ENCODE measurements at regions not wholly inside any gene's neighbourhood (a gene's known extent, or its start where the extent isn't known, plus 50 kb on each side); places are given as distances from the start of the nearest gene placed in this dataset.

- DNase-seq (ENCODE audit: insufficient read length, low spot score) (no peak), FAIRE-seq (no peak)
These were observed 976.8 kb upstream of the CRIM1 start for GRCh38 chr2:35378791-35379190.

DNA sequence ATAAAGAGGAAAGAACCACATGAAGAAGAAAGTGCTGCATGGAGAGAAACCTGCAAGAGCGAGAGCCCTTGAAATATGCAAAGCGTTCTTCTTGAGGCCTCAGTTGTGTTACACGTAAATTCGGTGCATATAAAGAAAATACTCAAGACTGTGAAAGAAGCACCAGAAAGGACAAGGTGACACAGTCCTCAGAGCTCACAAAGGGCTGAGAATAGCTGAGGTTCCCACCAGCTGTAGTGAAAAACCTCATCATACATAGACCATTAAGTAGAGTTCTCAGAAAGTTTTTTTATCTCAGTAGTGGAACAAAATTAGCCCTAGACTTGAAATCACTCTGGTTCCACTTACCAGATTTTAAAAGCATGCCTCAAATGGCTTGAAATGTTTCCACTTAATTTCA is 980.7 kb upstream of the CRIM1 start:
- FAIRE-seq (no peak), DNase-seq (ENCODE audit: insufficient read length, low spot score) (no peak)

GRCh38 chr2:35365859-35366258 is 989.7 kb upstream of the CRIM1 start:
- DNase-seq (ENCODE audit: insufficient read length, low spot score) (no peak), FAIRE-seq (no peak)

GRCh38 chr2:35356332-35356731 is 999.2 kb upstream of the CRIM1 start:
- DNase-seq (ENCODE audit: insufficient read length, low spot score) = no peak
- no peak for FAIRE-seq

DNA sequence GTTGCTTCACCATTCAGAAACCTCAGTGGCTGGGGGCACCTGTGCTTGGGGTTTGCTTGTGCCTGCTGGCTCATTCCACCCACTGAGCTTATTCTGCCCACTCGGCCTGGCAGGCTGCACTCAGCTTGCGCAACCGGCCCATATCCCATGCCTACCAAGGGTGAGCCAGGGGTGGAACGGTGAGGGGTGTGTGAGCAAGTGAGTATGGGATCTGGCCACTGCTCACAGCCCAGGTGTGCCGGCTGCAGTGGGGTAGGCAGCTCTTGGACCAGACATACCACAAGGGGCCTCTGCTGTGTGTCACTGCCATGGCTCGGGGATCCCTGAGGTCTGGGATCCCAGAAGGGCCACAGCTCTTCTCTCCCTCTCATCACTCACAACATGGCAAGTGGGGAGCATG is 1000.5 kb upstream of the CRIM1 start:
- FAIRE-seq (no peak), DNase-seq (ENCODE audit: insufficient read length, low spot score) (no peak)

DNA sequence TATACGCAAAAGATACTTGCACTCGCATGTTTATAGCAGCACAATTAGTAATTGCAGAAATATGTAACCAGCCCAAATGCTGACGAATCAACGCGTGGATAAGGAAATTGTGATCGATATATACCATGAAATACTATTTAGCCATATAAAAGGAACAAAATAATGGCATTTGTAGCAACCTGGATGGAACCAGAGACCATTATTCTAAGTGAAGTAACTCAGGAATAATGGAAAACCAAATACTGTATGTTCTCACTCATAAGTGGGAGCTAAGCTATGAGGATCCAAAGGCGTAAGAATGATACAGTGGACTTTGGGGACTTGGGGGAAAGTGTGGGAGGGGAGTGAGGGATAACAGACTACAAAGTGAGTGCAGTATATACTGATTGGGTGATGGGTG is 1008.0 kb upstream of the CRIM1 start:
- no peak for DNase-seq (ENCODE audit: insufficient read length, low spot score)

GRCh38 chr2:35343135-35343534 is 1012.4 kb upstream of the CRIM1 start:
- DNase-seq (ENCODE audit: insufficient read length, low spot score) = no peak

More for the DNA sequence above, 1008.0 kb upstream of the CRIM1 start:
- FAIRE-seq = no peak

GRCh38 chr2:35339211-35339610 is 1016.4 kb upstream of the CRIM1 start:
- FAIRE-seq = no peak
- DNase-seq (ENCODE audit: insufficient read length, low spot score) = no peak

More at GRCh38 chr2:35343135-35343534, 1012.4 kb upstream of the CRIM1 start:
- FAIRE-seq = no peak

GRCh38 chr2:35337922-35338321 is 1017.7 kb upstream of the CRIM1 start:
- FAIRE-seq (no peak), DNase-seq (ENCODE audit: insufficient read length, low spot score) (no peak)

- DNase-seq (ENCODE audit: insufficient read length, low spot score) (no peak), FAIRE-seq (no peak)
These were observed 1041.5 kb upstream of the CRIM1 start for GRCh38 chr2:35314049-35314448.

DNA sequence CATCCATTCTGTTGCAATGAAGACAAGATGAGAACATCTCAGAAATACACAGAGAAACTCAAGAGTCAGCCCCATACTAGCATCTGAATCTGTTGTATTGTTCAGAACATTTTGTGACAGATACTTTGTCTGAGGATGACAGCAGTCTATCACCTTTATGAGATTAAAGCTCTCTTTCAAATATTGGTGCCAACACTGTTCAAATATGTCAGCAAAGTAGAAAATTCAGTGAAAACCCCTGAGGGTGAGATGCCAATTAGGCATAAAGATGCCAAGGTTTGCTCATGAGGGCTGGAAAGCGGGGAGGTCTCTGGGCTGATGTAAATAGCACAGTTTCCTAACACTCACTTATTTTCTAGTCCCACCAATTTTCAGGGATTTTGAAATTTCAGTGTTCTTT is 1054.2 kb upstream of the CRIM1 start:
- no peak for FAIRE-seq
- DNase-seq (ENCODE audit: insufficient read length, low spot score) = no peak

DNA sequence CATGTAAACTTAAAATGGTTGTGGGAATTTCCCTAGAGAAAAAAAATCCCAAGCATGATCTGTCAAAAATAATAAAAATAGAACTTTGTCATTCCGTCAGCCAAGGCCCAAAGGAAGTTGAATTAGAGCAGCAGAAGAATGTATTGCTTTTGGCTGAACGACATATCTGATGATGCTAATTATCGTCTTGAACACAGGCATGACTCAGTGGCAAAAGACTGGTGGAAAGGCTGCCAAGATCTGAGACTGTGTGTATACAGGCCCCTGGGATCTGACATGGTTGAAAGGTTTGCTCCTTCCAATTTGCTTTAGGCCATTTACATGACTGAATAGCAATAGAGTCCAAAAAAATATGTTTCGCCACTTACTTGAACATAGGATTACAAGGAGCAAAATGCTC is 1057.1 kb upstream of the CRIM1 start:
- no peak for DNase-seq (ENCODE audit: insufficient read length, low spot score)
- no peak for FAIRE-seq

- no peak for FAIRE-seq
- no peak for DNase-seq (ENCODE audit: insufficient read length, low spot score)
These were observed 1058.2 kb upstream of the CRIM1 start for GRCh38 chr2:35297403-35297802.

DNA sequence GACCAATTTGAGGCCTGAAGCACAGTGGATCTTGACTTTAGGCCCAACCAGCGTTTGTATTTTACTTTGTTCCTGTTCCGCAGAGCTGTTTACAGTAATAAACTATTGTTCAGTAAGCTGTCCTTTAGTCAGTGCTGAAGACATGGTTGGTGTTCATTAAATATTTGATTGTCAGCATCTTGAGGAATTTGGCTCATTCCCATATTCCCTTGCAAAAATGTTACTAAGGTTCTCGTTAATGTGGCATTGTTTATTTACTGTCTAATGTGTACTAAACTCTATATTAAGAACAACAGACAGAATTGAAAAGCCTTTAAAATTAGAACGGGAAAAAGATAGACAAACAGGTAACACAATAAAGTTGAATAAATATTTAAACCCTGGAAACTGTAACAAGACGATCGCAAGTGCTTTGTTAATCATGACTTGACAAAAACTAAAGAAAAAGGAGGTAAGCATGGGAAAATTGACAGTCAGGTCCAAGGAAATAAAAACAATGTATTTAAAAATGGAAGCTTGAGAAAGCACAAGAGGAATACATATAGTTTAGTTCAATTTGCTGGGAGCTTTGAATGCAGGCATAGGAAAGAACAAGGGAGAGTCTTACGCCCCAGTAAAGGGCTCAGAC is 1060.8 kb upstream of the CRIM1 start:
- FAIRE-seq (no peak), DNase-seq (ENCODE audit: insufficient read length, low spot score) (no peak)

DNA sequence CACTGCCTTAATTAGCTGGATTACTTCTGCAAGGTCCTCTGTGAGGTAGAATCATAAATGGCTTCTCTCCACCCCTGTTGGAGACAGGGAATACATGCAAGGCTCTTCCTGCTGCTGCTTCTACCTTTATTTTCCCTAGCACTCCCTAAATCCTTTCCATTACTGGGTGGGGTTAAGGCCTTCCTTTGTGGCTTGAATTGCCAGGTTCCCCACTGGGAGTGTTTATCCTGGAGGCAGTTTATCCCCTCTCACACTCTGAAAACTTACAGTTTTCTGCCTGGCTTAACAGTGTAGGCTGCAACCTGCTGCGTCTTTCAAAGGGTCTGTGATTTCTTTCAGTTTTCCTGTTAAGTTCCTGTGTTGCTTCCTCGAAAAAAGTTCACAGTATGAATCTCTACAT is 1062.3 kb upstream of the CRIM1 start:
- no peak for DNase-seq (ENCODE audit: insufficient read length, low spot score)
- no peak for FAIRE-seq

DNA sequence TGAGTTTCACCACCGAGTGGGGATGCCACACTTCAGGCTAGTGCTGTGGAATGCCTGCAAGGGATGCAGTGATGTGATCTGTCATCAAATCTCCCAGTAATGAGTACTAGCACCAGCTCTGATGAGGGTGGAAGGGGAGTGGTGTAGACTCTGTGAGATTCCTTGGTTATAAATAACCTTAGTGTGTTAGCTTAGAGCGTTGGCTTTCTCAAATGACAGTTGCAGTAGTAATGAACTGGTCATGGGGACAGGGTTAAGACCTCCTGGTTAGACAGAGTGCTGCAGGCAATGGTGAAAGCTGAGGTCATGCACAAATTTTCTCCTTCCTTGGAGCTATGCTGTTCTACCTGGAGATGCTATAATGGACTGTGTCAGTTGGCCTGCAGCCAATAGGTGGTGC is 1063.4 kb upstream of the CRIM1 start:
- FAIRE-seq = no peak
- no peak for DNase-seq (ENCODE audit: insufficient read length, low spot score)

GRCh38 chr2:35281702-35282101 is 1073.9 kb upstream of the CRIM1 start:
- DNase-seq (ENCODE audit: insufficient read length, low spot score) = no peak

GRCh38 chr2:35255826-35256225 is 1099.8 kb upstream of the CRIM1 start:
- DNase-seq (ENCODE audit: insufficient read length, low spot score) (no peak), FAIRE-seq (no peak)

More at GRCh38 chr2:35281702-35282101, 1073.9 kb upstream of the CRIM1 start:
- no peak for FAIRE-seq

- no peak for DNase-seq (ENCODE audit: insufficient read length, low spot score)
- no peak for FAIRE-seq
These were observed 1104.4 kb upstream of the CRIM1 start for GRCh38 chr2:35251156-35251555.

- DNase-seq (ENCODE audit: insufficient read length, low spot score) = no peak
These were observed 1108.9 kb upstream of the CRIM1 start for GRCh38 chr2:35246702-35247101.

GRCh38 chr2:35228584-35228983 is 1127.0 kb upstream of the CRIM1 start:
- DNase-seq (ENCODE audit: insufficient read length, low spot score) = no peak
- no peak for FAIRE-seq

More at GRCh38 chr2:35246702-35247101, 1108.9 kb upstream of the CRIM1 start:
- no peak for FAIRE-seq

DNA sequence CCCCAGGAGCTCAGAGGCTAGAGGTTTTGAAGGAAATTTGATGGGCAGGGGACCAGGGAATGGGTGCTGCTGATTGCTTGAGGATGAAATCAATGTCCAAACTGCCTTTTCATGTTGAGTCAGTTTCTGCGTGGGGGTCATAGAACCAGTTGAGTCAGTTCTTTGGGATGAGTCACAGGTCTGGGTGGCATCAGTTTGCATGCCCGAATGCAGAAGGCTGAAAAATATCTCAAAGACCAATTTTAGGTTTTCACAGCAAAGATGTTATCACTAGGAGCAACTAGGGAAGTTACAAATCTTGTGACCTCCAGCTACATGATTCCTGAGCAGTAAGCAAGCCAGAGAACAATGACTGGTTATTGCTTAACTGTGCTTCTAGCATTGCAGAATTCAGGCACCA is 1135.1 kb upstream of the CRIM1 start:
- DNase-seq (ENCODE audit: insufficient read length, low spot score) = no peak
- FAIRE-seq = no peak

GRCh38 chr2:35204881-35205280 is 1150.7 kb upstream of the CRIM1 start:
- FAIRE-seq (no peak), DNase-seq (ENCODE audit: insufficient read length, low spot score) (no peak)
